ENCODE measurements at regions not wholly inside any gene's neighbourhood (a gene's known extent, or its start where the extent isn't known, plus 50 kb on each side); places are given as distances from the start of the nearest gene placed in this dataset.

- H3K4me2 ChIP-seq (ENCODE audit: insufficient read depth, low read length) = peak overlapping the region; percentile 64
- no peak overlapping the region for H2AFZ ChIP-seq (ENCODE audit: low read length)
- H3K79me2 ChIP-seq (ENCODE audit: insufficient read depth, low read length) = no peaks in the 10 kb centered on the region
- peaks cover 9% of the 10 kb centered on the region for H3K4me1 ChIP-seq (ENCODE audit: insufficient read depth, low read length)
- peak overlapping the region; percentile 43 for H3K4me3 ChIP-seq (ENCODE audit: insufficient read depth, low read length)
- no peak for DNase-seq (ENCODE audit: insufficient read length, low spot score, missing footprints)
- peaks cover 4% of the 10 kb centered on the region for H3K27me3 ChIP-seq (ENCODE audit: insufficient read depth, low read length)
- H3K9me3 ChIP-seq (ENCODE audit: low read depth, low read length) = no peaks in the 10 kb centered on the region
- H3K27ac ChIP-seq (ENCODE audit: low read depth, low read length) = no peak overlapping the region
- no peaks in the 10 kb centered on the region for H3K36me3 ChIP-seq (ENCODE audit: insufficient read depth, low read length)
- no peak for TF ChIP-seq CTCF (IDR thresholded peaks at IDR 0.05; ENCODE audit: extremely low read depth, low read depth, low read length)
- H4K20me1 ChIP-seq (ENCODE audit: insufficient read depth, low read length) = no peaks in the 10 kb centered on the region
Observed at GRCh38 chr7:42314696-42315095, 77.7 kb upstream of the GLI3 start.

GRCh38 chr7:42311195-42311594 lies 74.2 kb upstream of the GLI3 start:
- H3K4me1 ChIP-seq (ENCODE audit: insufficient read depth, low read length) = peaks cover 9% of the 10 kb centered on the region
- no peaks in the 10 kb centered on the region for H4K20me1 ChIP-seq (ENCODE audit: insufficient read depth, low read length)
- no peak overlapping the region for H3K4me3 ChIP-seq (ENCODE audit: insufficient read depth, low read length)
- no peaks in the 10 kb centered on the region for H3K36me3 ChIP-seq (ENCODE audit: insufficient read depth, low read length)
- peaks cover 9% of the 10 kb centered on the region for H3K27me3 ChIP-seq (ENCODE audit: insufficient read depth, low read length)
- H3K9me3 ChIP-seq (ENCODE audit: low read depth, low read length) = no peaks in the 10 kb centered on the region
- no peaks in the 10 kb centered on the region for H3K79me2 ChIP-seq (ENCODE audit: insufficient read depth, low read length)
- TF ChIP-seq CTCF (IDR thresholded peaks at IDR 0.05; ENCODE audit: extremely low read depth, low read depth, low read length) = no peak
- no peak for DNase-seq (ENCODE audit: insufficient read length, low spot score, missing footprints)
- H3K27ac ChIP-seq (ENCODE audit: low read depth, low read length) = no peak overlapping the region
- no peak overlapping the region for H3K4me2 ChIP-seq (ENCODE audit: insufficient read depth, low read length)
- no peak overlapping the region for H2AFZ ChIP-seq (ENCODE audit: low read length)

GRCh38 chr7:42292991-42293521 lies 56.0 kb upstream of the GLI3 start:
- Histone ChIP-seq H2AFZ (ENCODE audit: low read length) (no peak overlapping the region), H3K79me2 (ENCODE audit: insufficient read depth, low read length) (no peaks in the 10 kb centered on the region), H3K4me2 (ENCODE audit: insufficient read depth, low read length) (no peak overlapping the region), H4K20me1 (ENCODE audit: insufficient read depth, low read length) (no peaks in the 10 kb centered on the region), H3K4me1 (ENCODE audit: insufficient read depth, low read length) (no peaks in the 10 kb centered on the region), H3K36me3 (ENCODE audit: insufficient read depth, low read length) (no peaks in the 10 kb centered on the region), H3K9me3 (ENCODE audit: low read depth, low read length) (no peaks in the 10 kb centered on the region), H3K27me3 (ENCODE audit: insufficient read depth, low read length) (peaks cover 21% of the 10 kb centered on the region), H3K4me3 (ENCODE audit: insufficient read depth, low read length) (no peak overlapping the region), H3K27ac (ENCODE audit: low read depth, low read length) (no peak overlapping the region)
- DNase-seq (ENCODE audit: insufficient read length, low spot score, missing footprints) = no peak
- TF ChIP-seq CTCF (IDR thresholded peaks at IDR 0.05; ENCODE audit: extremely low read depth, low read depth, low read length) = no peak

- Histone ChIP-seq H3K4me3 (ENCODE audit: insufficient read depth, low read length) (no peak overlapping the region), H3K79me2 (ENCODE audit: insufficient read depth, low read length) (no peaks in the 10 kb centered on the region)
- TF ChIP-seq CTCF (IDR thresholded peaks at IDR 0.05; ENCODE audit: extremely low read depth, low read depth, low read length) = no peak
Observed at GRCh38 chr7:42289473-42289872, 52.5 kb upstream of the GLI3 start.

More at GRCh38 chr7:42289473-42289872, 52.5 kb upstream of the GLI3 start:
- Histone ChIP-seq H3K9me3 (ENCODE audit: low read depth, low read length) (no peaks in the 10 kb centered on the region), H3K4me2 (ENCODE audit: insufficient read depth, low read length) (no peak overlapping the region), H4K20me1 (ENCODE audit: insufficient read depth, low read length) (no peaks in the 10 kb centered on the region), H2AFZ (ENCODE audit: low read length) (no peak overlapping the region), H3K4me1 (ENCODE audit: insufficient read depth, low read length) (no peaks in the 10 kb centered on the region), H3K27me3 (ENCODE audit: insufficient read depth, low read length) (peaks cover 21% of the 10 kb centered on the region), H3K27ac (ENCODE audit: low read depth, low read length) (no peak overlapping the region), H3K36me3 (ENCODE audit: insufficient read depth, low read length) (no peaks in the 10 kb centered on the region)
- no peak for DNase-seq (ENCODE audit: insufficient read length, low spot score, missing footprints)
